HG03469 (cell line): ENCODE measurements at regions not wholly inside any gene's neighbourhood (a gene's known extent, or its start where the extent isn't known, plus 50 kb on each side); places are given as distances from the start of the nearest gene placed in this dataset.
"Not testable (repeated sequence)": the region's sequence is repeated elsewhere in the genome, so short reads cannot be mapped to it uniquely, and the experiment has no call there.

Experiments
- ATAC-seq: cut with Tn5 transposase; IDR thresholded peaks from one replicate; pipeline ENCODE4 v1.9.1; 2021; ENCODE audit warnings: mild to moderate bottlenecking, moderate library complexity, moderate number of reproducible peaks; ENCODE audit not compliant: unreplicated experiment

DNA sequence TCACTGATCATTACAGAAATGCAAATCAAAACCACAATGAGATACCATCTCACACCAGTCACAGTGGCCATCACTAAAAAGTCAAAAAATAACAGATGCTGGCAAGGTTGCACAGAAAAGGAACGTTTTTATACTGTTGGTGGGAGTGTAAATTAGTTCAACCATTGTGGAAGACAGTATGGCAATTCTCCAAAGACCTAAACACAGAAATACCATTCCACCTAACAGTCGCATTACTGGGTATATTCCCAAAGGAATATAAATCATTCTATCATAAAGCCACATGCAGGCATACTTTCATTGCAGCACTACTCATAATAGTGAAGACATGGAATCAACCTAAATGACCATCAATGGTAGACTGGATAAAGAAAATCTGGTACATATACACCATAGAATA is 83.2 kb upstream of the ARID5B start:
- ATAC-seq: not testable (repeated sequence)

DNA sequence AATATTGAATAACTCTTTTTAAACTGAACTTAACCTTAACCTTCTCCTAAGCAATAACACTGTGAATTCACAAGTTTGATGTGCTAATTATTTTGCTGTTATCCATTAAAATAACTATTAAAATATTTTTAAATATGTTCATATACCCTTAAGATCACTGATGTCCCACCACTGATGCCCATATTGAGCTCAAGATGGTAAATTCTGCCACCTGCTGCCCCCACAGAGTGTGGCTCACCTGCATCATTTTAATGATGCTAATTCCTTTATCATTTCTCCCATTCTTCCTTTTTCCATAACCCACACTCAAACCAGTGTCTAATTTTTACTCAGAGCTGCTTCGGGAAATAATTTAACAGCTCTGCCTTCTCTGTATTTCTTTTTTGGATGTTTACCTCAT is 82.3 kb upstream of the ARID5B start:
- ATAC-seq: no peak

DNA sequence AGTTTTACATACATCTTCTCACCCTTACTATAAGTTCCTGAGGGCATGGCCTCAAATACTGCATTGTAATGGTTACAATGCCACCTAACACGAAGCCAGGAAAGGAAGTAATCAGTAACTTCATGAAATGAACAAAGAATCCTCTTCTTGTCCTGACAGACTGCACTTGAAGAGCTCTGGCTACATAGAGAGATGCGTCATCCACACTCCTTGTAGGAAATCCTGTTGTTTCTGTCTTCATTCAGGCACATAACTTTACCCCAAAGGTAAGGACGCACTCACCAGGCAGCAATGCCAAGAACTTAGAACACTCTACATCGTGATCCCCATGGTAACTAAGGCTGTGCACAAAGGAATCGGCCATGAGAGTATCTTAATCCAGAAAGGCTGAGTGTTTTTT is 80.3 kb upstream of the ARID5B start:
- no peak for ATAC-seq

DNA sequence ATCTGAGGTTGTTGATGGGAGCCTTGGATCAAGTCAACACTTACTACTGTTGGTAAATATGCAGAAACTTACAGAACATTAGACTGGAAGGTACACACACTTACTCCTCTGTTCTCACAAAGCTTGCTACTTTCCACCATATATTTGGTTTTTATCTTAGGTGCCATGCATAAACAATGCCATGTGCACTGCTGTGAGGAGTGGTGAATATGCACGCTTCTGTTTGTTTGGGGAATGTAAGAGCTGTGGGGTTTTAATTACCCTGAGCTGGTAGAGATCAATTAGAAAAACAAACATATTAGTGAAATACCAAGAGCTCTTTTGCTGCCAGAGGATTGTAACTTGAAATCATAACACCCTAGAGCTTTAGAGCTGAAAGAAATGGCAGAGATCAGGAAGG is 79.8 kb upstream of the ARID5B start:
- ATAC-seq: no peak

DNA sequence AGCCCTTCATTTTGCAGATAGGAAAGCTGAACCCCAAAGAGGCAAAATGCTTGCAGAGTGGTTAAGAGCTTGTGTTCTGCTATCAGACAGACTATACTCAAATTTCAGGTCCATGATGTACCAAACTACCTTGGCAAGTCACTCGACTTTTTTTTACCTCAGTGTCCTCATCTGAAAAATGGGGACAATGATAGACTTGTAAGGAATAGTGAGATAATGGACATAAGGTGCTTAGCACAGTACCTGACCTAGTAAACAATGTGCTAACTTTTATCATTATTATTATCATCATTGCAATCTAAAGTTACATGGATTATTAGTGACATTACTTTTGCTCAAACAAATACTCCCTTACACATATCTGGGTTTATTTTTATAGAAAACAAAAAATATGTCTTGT is 79.4 kb upstream of the ARID5B start:
- no peak for ATAC-seq

DNA sequence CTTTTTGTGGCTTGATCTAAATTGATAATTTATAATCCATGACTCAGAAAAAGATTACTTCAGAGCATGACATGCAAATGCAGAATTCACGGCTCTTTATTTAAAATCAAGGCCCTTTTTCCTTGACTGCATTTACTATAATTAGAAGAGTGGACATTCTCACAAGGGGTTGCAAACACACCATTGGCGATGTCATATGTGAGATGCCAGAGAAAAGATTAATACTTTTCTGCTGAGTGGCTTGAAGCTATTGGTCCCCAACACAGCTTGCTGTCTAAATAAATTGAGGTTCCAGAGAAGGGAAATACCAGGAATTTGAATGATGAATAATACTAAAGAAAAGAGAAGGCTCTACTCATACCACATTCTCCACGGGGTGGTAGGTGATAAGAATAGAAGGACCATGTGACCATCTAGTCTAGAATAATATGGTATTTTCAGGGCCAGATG is 78.7 kb upstream of the ARID5B start:
- no peak for ATAC-seq

DNA sequence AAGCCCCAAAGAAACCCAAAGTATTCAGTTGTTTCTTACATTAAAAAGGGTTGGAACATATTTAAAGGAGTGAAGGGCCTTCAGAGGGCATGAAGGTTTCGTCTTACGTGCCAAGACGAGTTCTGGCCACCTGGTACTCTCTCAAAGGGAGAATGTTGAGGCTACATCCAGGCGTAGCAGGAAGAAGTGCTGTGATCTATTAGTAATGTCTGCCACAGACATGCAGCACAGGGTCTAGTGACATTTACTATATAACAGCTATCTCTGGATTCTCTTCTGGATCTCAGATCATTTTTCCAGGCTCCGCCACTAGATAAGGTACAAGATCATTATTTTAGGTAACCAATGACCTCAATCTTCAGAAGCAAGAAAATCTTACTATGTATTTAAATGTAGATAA is 76.5 kb upstream of the ARID5B start:
- ATAC-seq: no peak

DNA sequence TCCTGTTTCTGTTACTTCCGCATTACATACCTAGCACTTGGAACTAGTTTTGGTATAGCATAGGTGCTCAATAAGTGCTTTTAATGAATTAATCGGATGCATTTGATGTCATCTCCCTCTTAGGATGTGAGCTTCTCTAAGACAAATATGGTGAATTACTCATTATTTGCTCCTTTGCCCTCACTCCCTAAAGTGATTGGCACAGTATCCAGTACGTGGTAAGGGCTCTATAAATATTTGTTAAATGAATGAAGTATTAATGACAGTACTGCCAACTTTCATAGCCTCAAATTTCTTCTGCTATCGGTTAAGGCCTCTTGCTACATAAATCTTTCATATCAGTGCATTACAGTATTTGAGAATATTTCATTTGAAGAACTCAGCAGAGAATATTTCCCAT is 75.9 kb upstream of the ARID5B start:
- ATAC-seq: no peak

DNA sequence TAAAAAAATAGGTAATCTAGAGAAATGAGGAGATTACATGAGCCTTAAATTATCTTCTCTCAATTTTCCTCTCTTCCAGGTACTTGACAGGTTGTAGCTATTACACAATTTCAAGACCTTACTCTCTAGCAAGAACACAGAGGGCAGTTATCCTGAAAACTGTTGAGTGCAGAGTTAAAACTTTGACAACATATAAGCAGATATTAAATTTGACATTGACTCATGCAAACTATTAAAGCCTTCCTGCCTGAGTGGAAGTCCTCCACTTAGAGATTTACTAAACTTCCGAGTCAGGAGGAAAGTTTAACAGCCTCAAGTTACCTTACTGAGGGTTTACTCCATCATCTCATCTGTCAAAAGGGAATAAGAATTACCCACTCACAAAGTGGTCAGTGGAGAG is 73.5 kb upstream of the ARID5B start:
- ATAC-seq: no peak

DNA sequence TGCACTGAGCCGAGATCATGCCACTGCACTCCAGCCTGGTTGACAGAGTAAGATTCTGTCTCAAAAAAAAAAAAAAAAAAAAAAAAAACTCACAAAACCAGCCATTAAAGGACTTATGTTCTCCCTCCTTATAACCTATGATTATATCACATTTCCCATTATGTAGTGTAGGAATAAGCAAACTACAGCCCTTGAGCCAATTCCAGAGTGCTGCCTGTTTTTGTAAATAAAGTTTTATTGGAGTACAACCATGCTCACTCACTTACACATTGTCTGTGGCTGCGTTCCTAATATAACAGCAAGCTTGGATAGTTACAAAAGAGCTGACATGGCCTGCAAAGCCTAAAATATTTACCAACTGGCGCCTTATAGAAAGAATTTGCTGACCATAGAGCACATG is 72.7 kb upstream of the ARID5B start:
- ATAC-seq: no peak

DNA sequence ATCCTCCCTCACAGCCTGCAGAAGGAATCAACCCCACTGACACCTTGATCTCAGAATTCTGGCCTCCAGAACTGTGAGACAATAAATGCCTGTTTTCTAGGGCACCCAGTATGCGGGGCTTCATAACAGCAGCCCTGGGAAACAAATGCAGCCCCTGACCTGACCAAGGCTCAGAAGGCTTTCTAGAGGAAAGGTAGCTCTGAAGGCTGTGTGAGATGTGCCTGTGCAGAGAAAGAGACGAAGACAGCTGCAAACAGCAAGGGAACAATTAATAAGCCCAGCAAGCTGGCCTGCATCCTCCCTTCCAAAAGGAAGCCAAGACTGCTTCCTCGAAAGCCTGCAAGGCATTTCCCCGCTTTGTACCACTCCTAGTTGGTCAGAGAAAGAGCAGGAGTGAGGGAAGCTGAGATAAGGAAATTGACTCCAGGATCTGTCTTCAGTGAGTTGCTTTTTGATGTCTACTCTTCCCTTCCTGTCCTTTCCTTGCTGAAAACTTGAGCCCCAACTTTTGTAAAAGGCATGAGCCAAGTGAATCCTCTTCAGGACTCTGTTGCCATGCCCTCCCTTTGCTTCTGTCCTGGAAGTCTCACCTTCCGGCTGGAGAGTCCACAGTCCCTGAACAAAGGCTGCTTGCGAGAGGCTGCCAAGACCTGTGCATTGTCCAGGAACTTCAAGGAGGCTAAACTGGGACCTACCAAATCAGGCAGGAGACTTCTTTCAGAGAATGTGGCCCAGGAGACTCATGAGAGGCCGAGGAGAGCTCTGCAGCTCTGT is 71.2 kb upstream of the ARID5B start:
- no peak for ATAC-seq

DNA sequence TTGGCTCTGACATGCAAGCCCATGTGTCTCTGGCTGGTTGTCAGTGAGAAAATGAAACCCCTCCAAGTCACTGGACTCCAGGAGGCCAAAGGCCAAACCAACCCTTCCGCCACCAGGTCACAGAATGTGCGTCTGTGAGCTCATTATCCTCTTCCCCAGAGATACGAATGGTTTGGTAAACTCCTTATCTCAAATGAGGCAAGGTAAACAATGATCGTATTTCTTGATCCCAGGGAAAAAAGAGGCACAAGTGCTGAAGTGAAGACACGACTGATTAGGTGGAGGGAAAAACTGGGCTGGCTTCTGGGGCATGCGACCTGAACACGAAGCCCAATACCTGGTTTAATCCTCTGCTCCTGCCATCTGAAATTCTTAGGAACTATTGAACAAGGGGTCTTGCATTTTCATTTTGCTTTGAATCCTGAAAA is 70.6 kb upstream of the ARID5B start:
- ATAC-seq: no peak

DNA sequence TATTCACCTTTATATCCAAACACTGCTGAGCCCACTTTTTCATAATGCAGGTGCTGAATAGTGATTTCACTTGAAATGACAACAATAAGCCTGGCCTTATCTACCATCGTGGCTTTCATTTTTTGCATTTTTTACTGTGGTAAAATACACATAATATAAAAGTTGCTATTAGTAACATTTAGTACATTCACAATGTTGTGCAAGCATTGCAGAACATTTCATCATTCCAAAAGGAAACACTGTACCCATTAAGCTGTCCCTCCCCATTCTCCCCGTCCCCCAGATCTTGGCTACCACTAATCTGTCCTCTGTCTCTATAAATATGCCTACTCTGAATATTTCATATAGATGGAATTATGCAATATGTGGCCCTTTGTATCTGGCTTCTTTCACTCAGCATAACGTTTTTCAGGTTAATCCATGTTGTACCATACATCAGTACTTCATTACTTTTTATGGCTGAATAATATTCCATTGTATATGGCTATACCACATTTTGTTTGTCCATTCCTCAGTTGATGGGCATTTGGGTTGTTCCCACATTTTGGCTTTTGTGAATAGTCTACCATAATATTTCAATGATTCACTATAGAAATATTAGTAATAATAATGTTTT is 68.5 kb upstream of the ARID5B start:
- no peak for ATAC-seq

DNA sequence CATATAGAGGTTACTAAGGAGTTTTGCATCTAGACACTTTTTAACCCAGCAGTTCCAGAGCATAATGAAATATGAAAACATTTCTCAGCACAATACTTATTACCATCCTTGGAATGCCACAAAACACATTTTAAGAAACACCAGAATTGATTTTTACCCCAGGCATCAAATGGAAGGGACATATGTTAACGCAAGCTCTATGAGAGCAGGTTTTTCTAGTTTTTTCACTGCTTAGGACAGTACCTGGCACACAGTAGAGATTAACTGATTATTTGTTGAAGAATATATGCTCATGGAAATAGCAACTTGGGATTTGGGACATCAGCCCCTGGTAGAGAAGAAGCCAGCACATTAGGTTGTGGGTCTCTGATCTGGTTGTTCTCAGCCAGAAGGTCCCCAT is 67.0 kb upstream of the ARID5B start:
- no peak for ATAC-seq

DNA sequence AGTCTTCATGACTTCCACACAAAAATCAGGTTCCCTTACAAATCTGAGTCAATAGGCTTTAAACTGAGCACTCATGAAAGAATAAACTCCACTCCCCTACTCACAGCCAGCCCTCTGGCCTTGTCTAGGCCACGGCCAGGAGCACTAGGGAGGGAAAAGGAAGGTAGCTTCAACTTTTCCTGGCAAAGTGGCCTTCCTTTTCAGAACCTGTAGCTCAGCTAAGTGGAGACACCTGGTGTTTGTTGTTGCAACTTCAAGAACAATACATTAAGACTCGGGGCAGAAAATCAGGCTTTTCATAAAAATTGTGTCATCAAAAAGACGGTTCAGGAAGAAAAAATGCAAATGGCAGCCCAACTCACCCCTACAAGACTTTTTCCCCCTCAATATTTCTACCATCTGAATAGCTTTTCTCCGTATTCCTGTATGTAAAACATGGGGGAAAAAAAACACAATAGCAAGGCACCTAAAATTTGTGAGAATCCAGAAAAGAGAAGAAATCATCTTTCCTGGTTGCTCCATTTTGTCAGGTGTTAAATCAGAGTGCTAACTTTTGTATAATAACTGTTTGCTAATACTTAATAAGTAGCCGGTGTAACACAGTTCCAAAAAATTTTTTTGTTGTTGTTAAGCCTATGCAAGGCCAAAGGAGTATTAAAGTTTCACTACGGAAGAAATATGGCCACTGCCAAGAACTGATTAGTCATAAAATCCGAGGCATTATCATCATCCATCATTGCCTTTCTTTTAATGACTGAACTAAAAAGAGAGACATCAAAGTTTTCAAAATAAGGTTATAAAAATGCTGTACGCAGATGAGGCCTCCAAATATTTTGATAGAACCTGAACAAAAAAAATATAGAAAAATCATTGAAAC is 66.2 kb upstream of the ARID5B start:
- peak; percentile 49 for ATAC-seq

DNA sequence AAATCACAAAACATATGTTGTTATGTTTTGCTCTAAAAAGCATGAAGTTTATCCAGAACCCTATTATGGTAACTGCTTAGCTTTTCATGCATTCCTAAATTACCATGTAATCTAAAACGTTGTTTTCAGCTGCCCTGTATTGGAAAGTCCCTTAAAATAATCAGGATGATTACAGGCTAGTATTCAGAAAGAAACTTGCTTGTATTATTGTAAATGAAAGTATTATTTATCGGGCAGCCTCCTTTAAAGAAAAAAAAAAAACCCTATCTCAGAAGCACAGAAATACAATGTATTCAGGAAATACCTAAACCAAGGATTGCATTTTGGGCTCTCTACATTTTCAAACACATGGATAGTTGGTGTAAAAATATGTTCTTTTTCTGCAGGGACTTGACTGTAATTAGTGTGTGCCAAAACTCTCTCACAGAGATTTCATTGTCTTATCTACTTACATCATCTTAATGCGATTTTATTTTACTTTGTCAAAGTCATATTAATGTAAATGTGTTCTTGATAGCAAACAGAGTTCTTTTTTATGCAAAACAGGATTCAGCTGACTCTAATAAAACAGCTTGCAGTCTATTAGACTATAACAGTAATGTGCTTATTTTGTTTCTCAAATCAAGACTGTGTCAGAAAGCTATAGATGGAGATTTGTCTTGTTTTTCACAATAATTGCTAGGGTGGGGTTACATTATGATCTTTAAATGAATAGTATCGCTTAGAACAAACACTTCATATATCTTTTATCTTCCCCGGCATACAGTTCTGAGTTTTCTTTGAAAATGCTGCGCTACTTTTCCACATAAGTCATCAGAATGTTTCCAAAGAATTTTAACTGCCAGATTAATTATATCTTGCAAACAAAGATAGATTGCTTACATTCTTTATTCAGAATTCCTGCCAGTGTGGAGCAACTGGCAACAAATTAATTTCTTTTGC is 65.3 kb upstream of the ARID5B start:
- no peak for ATAC-seq

DNA sequence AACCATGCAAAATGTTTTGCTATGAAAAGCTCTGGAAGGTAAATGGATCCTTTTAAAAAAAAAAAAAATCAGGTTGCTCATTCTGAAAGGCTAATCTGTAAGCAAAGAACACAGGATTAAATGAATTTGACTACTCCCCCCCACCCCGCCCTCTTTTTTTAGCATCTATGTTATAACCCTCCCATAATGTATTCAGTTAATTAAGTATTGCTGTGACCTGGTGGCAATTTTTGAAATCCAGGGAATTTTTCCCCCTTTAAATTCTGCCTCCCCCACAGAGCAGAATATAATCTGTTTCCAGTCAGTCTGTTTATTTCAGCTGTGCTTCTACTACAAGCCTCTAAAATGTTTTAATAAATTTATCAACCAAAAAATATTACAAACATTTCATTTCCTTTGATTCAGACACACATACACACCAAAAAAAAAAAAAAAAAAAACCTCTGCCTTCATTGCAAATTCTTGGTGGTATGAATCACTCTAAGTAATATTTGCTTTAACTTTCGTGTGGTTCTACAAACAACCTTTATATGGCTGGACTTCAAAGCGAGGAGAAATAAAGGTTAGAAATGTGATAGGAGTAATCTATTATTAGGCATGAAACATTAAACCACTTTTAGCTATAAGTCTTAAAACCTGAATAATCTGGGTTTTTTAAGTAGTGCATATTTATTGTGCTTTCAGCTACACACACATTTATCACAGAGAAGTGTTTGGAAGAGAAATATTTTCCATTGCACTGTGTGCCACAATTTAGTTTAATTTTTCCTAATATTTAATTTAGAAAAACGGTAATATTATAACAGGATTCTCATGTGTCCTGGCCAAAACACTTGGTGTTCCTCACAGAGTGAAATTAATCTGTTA is 64.4 kb upstream of the ARID5B start:
- no peak for ATAC-seq

DNA sequence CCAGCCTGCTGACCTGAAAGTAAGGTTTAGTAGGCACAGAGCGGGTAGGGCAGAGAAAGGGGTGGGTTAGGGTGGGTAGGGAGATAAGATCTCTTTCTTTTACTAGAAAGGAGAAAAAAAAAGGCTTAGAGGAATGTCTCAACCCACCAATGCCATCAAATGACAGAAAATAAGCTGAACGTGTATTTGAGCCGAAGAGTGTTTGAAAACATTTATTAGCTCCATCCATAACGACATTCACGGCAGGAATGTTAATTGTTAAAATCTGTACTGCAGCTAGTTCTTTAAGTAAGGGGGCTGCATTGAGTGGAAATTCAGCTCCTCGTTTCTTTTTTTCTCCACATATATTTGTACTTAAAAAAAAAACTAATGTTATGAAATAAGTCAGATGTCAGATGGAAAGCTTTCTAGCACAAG is 63.7 kb upstream of the ARID5B start:
- ATAC-seq: no peak

DNA sequence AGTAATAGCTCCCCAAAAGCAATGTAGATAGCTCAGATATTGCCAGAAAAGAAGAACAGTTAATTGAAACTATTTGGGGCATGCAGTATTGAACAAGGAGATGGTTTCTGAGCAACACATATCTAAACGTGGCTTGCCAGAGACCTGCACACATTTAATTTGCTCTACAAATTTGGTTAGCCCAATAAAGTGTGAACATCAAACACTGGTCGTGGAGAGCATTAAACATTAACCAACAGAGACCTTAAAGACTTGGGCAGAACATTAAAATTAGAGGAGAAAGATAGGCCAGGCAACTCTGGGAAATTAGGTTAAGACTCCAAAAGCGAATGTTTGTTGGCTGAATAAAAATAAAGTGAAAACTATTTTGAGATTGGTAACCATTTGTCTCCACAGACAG is 61.6 kb upstream of the ARID5B start:
- ATAC-seq: no peak

DNA sequence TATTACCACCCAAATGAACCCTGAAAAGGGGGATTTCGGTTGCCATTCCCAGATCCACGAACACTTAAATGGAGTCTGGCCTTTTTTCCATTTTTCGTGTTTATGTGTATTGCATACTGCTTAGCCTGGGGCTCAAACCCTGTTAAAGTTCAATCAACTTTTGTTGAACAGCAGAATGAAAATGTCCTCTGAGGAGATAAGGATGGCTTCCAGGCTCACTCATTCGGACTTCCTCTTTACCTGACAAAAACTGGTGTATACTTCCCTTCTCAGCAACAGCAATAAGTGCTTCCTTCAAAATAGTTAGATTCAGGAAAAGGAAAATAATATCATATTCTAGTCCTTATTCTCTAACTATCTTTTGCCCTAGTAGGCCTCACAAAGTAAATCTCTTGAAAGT is 61.1 kb upstream of the ARID5B start:
- ATAC-seq: no peak
